ENCODE measurements at regions not wholly inside any gene's neighbourhood (a gene's known extent, or its start where the extent isn't known, plus 50 kb on each side); places are given as distances from the start of the nearest gene placed in this dataset.

GRCh38 chr2:198408171-198408570 lies 603.8 kb downstream of the PLCL1 start:
- DNase-seq (ENCODE audit: low read depth) = no peak

GRCh38 chr2:198405311-198405710 lies 600.9 kb downstream of the PLCL1 start:
- no peak for DNase-seq (ENCODE audit: low read depth)

GRCh38 chr2:198401644-198402043 lies 597.3 kb downstream of the PLCL1 start:
- DNase-seq (ENCODE audit: low read depth) = no peak

DNA sequence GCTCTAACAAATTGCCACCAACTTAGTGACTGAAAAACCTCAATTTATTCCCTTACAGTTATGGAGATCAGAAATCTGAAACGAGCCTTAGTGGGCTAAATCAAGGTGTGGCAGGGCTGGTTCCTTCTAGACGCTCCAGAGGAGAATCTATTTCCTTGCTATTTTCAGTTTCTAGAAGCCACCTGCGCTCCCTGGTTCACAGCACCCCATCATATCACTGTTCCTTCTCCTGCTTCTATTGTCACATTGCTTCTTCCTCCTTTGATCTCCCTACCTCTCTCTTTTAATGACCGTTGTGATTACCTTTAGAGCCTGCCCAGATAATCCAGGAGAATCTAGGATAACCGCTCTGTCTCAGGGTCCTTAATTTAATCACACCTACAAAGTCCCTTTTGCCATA lies 596.6 kb downstream of the PLCL1 start:
- no peak for DNase-seq (ENCODE audit: low read depth)

GRCh38 chr2:198394208-198394607 lies 589.8 kb downstream of the PLCL1 start:
- no peak for DNase-seq (ENCODE audit: low read depth)

GRCh38 chr2:198390670-198391069 lies 586.3 kb downstream of the PLCL1 start:
- no peak for DNase-seq (ENCODE audit: low read depth)

DNA sequence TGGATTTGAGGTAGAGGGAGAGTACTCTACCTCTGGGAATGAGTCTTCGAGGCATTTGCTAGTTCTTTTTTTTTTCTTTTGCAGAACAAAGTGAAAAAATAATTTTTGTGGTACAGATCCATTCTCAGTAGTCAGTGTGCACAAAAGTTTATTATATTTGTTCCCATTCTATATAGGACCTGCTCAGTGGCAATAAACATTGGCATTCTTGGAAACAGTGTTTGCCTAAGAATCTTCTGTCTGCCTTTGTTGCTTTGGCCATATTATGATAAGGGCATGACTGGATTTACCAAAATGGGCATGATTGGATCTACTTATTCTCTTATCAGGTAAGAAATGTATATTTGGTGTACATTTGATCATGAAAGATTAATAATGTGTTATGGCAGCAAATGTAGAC lies 583.3 kb downstream of the PLCL1 start:
- DNase-seq (ENCODE audit: low read depth) = no peak

DNA sequence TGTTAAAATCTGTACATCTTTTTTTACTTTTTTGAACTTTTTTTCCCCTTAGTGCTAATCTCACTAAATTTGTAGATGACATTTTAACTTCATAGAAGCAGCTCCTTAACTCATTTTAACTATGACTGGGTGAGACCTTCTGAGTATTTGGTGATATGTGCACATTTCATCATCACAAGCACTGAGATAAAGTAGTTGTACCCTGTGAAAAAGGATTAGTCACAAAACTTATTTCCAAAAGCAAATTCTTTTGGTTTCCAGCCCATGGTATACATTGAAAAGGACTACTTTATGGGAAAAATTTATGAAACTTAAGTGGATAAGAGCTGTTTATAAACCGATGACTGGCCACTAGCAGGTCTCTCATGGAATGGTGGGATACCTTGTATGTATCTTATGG lies 581.5 kb downstream of the PLCL1 start:
- no peak for DNase-seq (ENCODE audit: low read depth)

- DNase-seq (ENCODE audit: low read depth) = no peak
These were observed 580.9 kb downstream of the PLCL1 start for GRCh38 chr2:198385326-198385725.

GRCh38 chr2:198383392-198383791 lies 579.0 kb downstream of the PLCL1 start:
- no peak for DNase-seq (ENCODE audit: low read depth)

DNA sequence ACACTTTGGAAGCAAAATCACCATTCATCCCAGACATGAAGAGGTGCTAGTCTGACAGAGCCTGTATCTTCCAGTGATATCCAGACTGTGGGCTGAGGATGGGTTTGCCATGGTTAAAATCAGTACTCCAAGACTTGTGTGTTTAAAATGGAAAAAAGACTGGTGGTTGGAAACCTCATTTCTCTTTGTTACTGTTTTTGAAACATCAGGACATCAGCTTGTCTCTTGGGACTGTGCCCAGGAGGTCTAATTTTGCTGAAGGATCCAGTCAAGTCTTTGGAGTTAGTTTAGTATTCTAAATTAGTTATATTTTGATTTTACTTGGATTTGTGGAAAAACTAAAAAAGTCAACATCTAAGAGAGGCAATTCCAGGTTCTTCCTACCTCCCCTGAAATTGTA lies 578.4 kb downstream of the PLCL1 start:
- DNase-seq (ENCODE audit: low read depth) = no peak

GRCh38 chr2:198376677-198377076 lies 572.3 kb downstream of the PLCL1 start:
- no peak for DNase-seq (ENCODE audit: low read depth)

GRCh38 chr2:198375083-198375410 lies 570.7 kb downstream of the PLCL1 start:
- DNase-seq (ENCODE audit: low read depth) = no peak

DNA sequence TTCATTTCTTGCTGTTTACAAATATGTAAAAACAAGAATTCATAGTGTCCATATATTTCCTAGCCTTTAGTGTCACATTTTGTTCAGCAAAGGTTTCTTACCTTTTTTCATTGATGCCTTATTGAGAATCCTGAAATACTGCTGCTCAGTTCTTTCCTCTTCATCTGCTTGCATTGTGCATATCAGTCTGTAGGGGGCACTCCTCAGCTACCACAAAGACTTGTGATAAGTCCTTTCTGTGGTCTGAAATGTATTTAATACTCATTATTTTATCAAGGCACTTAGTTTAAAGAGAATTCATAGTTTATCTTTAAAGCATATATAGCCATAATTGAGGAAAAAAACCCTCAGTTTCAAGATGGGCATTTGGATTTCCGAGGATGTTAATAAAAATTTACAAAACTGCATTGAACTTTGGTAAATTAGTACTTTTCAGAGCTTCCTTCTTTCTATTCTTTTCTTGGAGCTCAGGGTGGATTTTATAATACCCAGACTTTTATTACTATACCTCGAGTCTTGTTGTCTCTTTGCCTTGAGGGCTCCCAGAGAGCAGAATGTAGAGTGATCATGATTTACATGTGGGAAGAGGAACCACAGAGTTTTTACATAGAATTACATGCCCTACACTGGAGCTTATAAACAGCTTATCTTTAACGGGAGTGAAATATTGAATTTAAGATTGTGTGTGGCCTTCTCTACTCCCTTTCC lies 570.1 kb downstream of the PLCL1 start:
- peak; percentile 68 for DNase-seq (ENCODE audit: low read depth)

GRCh38 chr2:198371921-198372543 lies 567.6 kb downstream of the PLCL1 start:
- peak; percentile 10 for DNase-seq (ENCODE audit: low read depth)

GRCh38 chr2:198371329-198371728 lies 566.9 kb downstream of the PLCL1 start:
- no peak for DNase-seq (ENCODE audit: low read depth)

- no peak for DNase-seq (ENCODE audit: low read depth)
These were observed 563.7 kb downstream of the PLCL1 start for GRCh38 chr2:198368089-198368488.

GRCh38 chr2:198362740-198363139 lies 558.3 kb downstream of the PLCL1 start:
- DNase-seq (ENCODE audit: low read depth) = no peak

DNA sequence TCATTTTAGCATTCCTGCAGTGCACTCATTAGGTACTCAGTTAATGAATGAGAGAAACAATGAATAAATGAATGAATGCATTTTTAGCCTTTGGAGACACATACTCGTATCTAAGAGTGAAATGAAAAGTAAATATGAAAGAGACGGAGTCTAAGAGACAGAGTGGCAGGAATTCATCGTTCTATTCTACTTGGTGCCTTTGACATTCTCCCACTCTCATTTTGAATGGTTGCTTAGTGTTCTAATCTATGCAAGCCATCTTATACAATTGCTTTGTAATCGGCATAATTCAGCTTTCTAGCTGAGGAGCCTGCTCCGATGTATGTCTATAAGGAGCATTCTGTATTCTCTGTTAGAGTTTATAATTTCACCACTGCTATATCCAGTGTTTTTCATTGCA lies 554.9 kb downstream of the PLCL1 start:
- DNase-seq (ENCODE audit: low read depth) = no peak

DNA sequence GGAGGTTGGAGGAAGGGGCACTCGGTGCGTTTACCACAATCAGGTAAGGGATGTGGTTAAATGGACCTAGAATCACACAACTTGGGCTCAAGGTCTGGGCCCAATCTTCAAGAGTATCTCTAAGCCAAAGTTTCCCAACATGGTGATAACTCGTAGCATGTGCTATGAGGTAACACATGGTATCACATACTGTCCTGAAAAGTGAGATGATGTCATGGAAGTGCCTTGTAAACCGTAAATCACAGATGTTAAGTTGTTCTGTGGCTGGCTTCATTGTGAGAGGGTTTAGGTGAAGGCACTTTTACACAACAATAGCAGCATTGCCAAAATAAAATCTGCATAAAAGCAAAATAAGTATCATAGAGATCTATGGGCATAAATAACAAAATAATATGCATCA lies 551.8 kb downstream of the PLCL1 start:
- no peak for DNase-seq (ENCODE audit: low read depth)

DNA sequence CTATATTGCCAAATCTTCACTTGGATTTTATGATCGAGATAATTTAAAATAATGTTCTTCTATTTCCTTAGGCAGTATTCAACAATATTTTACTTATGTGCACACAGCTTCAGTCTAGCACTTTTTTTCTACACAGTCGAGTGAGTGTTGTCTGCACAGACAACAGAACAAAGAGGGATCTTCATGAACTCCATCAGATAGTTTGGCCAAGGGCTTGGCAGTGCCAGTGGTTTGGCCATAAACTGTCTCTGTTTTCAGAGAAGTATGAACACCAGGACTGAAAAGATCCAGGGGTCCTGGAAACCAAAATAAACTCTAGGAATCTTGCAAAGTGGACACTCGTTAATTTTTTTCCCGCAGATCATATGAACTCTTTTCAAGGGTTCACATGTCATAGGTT lies 547.3 kb downstream of the PLCL1 start:
- DNase-seq (ENCODE audit: low read depth) = no peak

DNA sequence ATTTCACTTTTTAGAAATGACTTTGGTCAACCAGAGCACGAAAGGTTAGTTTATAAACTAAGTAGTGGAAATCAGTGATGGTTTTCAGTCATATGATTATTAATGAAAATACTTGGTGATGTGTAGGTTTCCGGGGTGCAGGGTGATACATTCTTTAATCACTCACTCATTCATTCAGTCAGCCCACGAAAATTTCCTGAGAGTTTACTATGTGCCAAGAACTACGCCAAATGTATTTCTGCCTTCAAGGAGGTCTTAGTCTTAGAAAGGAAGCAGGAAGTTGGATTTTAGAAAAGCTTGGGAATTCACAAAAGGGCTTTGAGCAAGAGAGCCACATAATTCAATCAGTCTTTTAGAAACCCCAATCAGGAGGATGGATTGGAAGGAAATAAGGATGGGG lies 543.6 kb downstream of the PLCL1 start:
- DNase-seq (ENCODE audit: low read depth) = no peak

GRCh38 chr2:198347349-198347748 lies 543.0 kb downstream of the PLCL1 start:
- no peak for DNase-seq (ENCODE audit: low read depth)

- DNase-seq (ENCODE audit: low read depth) = no peak
These were observed 539.1 kb downstream of the PLCL1 start for GRCh38 chr2:198343471-198343870.
